Breast epithelium (tissue), 3 donors: ENCODE measurements at regions not wholly inside any gene's neighbourhood (a gene's known extent, or its start where the extent isn't known, plus 50 kb on each side); places are given as distances from the start of the nearest gene placed in this dataset.

ENCODE experiments used
- POLR2A ChIP-seq: fragments of 450-650 bp; IDR thresholded peaks from one replicate; pipeline ENCODE4 v1.6.1; 2016; ENCODE audit warnings: antibody characterized with exemption, mild to moderate bottlenecking, moderate library complexity
- POLR2AphosphoS5 ChIP-seq, 3 donors: sonication (generic); formaldehyde crosslinking; IDR thresholded peaks; one replicate each; pipeline ENCODE4 v1.6.1; 2017; ENCODE audit warnings: antibody characterized with exemption in 3 of 3
- TF ChIP-seq, protein P1 (sequence below), 3 donors: fragments of 450-650 bp; IDR thresholded peaks; one replicate each; pipeline ENCODE4 v1.5.1; 2016 to 2017; ENCODE audit warnings: antibody characterized with exemption in 3 of 3, mild to moderate bottlenecking in 3 of 3, moderate library complexity in 3 of 3

DNA sequence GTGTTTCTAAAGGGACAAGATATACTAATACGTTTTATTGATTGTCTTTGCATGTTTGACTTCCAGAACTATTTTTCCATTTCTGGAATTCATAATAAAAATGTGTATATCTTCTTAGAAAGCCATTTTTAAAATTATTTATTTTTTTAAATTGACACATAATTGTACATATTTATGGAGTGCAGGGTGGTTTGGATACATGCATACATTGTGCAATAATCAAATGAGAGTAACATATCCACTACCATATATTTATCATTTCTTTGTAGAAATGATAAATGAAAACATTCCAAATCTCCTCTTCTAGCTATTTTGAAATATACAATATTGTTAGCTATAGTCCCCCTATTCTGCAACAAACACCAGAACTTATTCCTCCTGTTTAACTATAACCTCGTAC, 156.5 kb upstream of the ABI3BP start:
- TF ChIP-seq, protein P1, sequence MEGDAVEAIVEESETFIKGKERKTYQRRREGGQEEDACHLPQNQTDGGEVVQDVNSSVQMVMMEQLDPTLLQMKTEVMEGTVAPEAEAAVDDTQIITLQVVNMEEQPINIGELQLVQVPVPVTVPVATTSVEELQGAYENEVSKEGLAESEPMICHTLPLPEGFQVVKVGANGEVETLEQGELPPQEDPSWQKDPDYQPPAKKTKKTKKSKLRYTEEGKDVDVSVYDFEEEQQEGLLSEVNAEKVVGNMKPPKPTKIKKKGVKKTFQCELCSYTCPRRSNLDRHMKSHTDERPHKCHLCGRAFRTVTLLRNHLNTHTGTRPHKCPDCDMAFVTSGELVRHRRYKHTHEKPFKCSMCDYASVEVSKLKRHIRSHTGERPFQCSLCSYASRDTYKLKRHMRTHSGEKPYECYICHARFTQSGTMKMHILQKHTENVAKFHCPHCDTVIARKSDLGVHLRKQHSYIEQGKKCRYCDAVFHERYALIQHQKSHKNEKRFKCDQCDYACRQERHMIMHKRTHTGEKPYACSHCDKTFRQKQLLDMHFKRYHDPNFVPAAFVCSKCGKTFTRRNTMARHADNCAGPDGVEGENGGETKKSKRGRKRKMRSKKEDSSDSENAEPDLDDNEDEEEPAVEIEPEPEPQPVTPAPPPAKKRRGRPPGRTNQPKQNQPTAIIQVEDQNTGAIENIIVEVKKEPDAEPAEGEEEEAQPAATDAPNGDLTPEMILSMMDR (IDR thresholded peaks at IDR 0.05) = no peak
- TF ChIP-seq POLR2AphosphoS5 (IDR thresholded peaks at IDR 0.05) (no peak), POLR2A (no peak)
